HG02623 (cell line): ENCODE measurements at regions not wholly inside any gene's neighbourhood (a gene's known extent, or its start where the extent isn't known, plus 50 kb on each side); places are given as distances from the start of the nearest gene placed in this dataset.
"Not testable (repeated sequence)": the region's sequence is repeated elsewhere in the genome, so short reads cannot be mapped to it uniquely, and the experiment has no call there.

Experiments used
- ATAC-seq: cut with Tn5 transposase; IDR thresholded peaks from one replicate; pipeline ENCODE4 v1.9.1; 2021; ENCODE audit warnings: moderate library complexity; ENCODE audit not compliant: unreplicated experiment

DNA sequence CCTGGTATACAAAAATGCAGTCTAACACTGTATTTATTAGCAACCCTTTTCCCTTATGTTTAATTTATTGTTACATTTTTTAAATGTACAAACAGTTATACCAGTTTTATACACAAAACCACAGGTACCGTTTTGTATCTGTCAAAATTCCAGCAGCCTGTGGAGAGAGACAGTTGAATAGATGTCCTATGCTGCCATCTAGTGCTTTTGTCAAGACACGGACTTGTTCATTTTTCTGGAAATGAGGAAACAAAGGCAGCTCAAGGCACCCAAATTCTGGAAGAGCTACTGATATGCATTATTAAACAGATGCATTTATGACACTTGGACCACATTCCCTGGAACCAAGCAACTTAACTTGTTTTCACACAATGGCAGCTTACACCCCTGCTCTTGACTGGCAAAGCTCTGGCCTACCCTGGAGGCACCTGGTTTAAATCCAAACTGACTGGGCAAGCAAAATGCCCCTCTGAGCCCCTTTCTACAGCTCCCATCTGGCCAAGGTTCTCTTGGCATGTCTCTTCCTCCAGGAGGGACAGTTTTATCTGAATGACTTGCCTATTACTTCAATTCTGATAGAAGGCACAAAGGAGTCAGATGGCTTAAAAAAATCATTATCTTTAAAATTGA is 286.9 kb upstream of the PRKD1 start:
- ATAC-seq, result no peak

- no peak for ATAC-seq
Observed at GRCh38 chr14:30218907-30219306, 291.3 kb upstream of the PRKD1 start.

GRCh38 chr14:30221546-30221945 is 293.9 kb upstream of the PRKD1 start:
- ATAC-seq, result no peak

- no peak for ATAC-seq
Observed at GRCh38 chr14:30223385-30223785, 295.7 kb upstream of the PRKD1 start.

GRCh38 chr14:30223966-30224365 is 296.3 kb upstream of the PRKD1 start:
- no peak for ATAC-seq

- no peak for ATAC-seq
Observed at GRCh38 chr14:30225176-30225575, 297.5 kb upstream of the PRKD1 start.

DNA sequence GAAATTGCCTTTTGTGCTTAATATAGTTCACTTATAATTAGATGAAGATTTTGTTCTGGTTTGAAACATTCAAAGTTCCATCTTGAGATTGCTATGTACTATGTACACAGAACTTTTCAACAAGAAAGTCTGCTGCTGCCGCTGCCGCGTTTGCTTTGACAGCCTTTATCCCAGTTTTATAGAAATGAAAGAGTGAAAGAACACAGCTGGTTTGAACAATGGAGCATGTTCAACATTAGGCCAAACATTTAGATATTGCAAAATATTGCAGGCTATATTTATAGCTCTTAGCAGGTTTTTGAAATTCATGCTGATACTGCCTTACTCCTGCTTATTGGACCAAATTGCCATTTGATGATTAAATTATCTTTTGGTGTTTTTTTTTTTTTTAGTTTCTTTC is 299.8 kb upstream of the PRKD1 start:
- ATAC-seq, result no peak

DNA sequence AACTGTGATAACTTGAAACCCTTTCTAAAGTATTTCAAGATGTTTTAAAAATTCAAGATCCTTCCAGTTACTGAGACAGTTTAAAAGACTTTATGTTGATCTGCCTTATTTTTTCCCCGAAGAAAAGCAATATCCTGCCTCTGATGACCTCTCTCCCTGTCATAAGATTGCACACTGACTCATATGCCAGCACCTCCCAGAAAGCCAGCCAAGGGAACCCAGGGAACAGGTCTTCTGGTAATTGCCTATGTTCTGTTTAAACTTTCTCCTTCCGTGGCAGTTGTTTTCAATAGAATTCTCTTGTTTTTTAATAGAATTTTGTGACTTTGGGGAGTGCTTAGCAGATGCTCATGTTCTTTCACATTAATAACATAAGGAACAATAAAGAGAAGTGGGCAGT is 300.2 kb upstream of the PRKD1 start:
- no peak for ATAC-seq

- no peak for ATAC-seq
Observed at GRCh38 chr14:30230719-30231118, 303.1 kb upstream of the PRKD1 start.

GRCh38 chr14:30234966-30235365 is 307.3 kb upstream of the PRKD1 start:
- no peak for ATAC-seq

- ATAC-seq, result no peak
Observed at GRCh38 chr14:30235485-30235884, 307.8 kb upstream of the PRKD1 start.

DNA sequence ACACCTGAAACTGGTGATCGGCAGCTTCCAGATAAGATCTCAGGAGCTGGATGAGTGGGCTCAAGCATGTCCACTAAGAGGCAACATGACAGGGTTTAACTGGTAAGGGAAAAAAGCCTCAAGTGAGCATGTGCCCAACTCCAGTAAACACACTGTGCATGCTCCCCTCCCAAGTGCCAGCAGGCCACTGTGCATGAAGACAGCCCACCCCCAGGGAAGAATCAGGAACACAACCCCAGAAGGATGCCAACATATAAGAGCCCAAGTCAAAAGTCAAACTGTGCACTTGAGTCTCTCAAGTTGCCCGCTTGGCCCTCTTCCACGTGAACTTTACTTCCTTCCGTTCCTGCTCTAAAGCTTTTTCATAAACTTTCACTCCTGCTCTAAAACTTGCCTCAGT is 311.3 kb upstream of the PRKD1 start:
- no peak for ATAC-seq

DNA sequence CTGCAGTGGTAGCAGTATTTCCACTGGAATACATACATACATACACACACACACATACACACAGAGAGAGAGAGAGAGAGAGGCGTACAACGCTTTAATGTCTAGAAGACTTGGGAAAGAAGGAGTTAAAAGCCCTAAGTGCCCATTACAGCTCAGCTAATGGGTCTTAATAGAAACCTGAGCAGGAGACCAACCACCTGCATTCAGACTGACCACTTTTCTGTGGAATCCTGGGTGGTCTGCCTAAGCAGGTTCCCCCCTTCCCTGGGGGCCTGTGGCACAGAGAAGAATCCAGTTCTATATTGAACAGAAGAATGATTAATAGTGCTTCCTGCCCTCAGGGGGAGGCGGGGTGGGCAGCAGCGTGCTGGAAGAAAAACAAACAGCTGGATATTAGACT is 312.4 kb upstream of the PRKD1 start:
- ATAC-seq, result no peak

- ATAC-seq, result no peak
Observed at GRCh38 chr14:30240685-30241084, 313.0 kb upstream of the PRKD1 start.

GRCh38 chr14:30242744-30243143 is 315.1 kb upstream of the PRKD1 start:
- ATAC-seq, result no peak

DNA sequence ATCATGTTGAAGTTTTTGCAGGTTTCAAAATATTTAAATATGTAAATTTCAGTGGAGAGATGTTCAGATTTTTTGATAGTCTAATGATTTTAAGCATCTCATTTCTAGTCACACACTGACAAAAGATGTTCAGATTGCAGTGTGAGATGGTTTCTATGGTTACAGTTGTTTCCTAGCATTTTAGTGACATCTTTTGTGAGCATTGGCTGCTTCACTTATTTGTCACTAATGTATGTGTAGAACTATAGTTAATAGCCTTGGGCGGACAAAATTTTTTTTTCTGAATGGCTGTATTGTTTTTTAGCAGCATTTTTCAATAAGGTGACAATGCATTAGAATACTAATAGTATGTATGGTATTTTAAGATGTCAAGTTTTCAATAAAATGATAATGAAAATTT is 315.6 kb upstream of the PRKD1 start:
- no peak for ATAC-seq

GRCh38 chr14:30243805-30244204 is 315.2 kb upstream of the G2E3 start:
- no peak for ATAC-seq

- ATAC-seq, result not testable (repeated sequence)
Observed at GRCh38 chr14:30244348-30244747, 314.6 kb upstream of the G2E3 start.

DNA sequence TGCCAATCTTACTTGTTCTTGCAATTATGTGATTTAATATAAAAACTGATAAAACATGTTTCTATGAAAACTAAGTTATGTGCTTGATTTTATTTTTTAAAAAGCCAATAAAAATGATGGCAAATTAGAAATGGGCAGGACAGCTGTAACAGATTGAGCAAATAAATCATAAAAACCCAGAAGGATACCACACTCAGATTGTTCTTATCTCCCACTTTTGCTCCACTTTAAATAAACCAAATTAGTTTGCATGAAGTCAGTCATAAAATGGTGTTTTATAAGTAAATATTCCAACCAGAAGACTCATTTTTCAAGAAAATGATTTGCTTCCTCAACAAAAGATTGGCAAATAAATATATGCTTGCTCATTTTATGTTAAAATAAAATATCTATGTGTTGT is 307.9 kb upstream of the G2E3 start:
- no peak for ATAC-seq

DNA sequence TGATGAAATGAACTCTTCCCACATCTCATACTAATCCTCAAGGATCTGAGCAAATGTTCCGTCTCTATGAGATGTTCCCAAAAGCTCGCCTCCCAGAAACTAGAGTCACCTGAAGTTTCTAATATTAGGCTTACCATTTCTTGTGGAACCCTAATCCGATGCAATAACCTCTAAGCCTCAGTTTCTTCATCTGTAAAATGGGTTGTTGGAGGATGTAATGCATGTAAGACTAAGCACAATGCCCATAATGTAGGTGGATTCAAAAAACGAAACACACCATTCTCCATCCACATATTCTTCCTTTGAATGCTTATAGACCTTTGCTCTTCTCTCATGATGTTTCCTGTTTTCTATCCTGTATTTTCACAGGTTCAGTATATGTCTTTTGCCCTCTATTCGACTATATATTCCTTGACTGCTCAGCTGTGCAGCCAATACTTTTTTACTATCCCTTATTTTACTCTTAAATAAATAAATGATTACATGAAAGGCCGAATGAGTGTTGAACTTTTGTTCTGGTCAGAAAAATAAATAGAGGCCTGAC is 307.3 kb upstream of the G2E3 start:
- ATAC-seq, result no peak

- no peak for ATAC-seq
Observed at GRCh38 chr14:30252151-30252550, 306.8 kb upstream of the G2E3 start.

DNA sequence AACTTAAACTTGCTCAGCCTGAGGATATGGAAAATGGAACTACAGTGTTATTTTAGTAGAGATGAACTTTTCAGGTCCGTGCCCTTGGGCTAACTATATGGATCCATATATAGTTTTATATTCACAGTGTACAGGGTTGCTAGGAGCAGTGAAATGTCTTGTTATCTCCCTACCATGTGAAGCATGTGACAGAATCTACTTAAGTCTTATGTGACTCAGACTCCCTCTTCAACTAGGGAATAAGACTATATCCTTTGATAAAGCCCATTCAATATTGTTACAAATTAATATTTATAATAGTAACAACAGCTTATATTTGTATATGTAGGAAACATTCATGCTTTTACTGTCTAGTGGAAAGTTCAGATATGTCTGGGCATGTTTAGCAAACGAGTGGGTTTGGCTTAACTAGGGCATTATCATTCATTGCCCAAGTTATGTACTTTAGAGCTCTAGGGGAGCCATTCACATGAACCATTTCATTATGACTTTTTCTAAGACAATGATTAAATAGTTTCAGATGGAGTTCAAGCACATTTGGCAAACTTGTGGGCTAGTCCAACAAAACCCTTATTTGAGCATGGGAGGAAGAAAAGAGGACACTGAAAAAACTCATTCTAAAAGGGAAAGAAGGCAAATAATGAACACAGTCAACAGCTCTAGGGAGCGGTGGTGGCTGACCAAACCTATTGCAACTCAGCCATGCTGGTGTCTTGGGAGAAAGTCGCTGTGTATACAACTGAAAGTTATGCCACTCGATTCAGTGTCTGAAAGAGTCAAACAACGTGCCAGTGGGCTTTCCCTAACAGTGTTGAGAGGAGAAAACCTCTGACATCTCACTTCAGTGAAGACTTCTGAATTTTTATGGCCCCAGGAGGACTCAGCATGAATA is 305.9 kb upstream of the G2E3 start:
- no peak for ATAC-seq
